Fibroblast of lung (primary cell): ENCODE measurements at regions not wholly inside any gene's neighbourhood (a gene's known extent, or its start where the extent isn't known, plus 50 kb on each side); places are given as distances from the start of the nearest gene placed in this dataset.

ENCODE experiments used
- DNase-seq, 2 donors: peaks; one replicate each; pipeline versions ENCODE4 v3.0.0 to v3.0.0-alpha.2; 2010; ENCODE audit warnings: low read depth in 2 of 2
- H2AFZ ChIP-seq: 2 replicates; pipeline ENCODE4 v1.5.1; 2012; ENCODE audit warnings: low read length, control low read depth, inconsistent platforms
- H3K27ac ChIP-seq: 2 replicates; pipeline ENCODE4 v1.5.1; 2011; ENCODE audit warnings: low read length, control low read depth; ENCODE audit not compliant: insufficient read depth
- H3K27me3 ChIP-seq: 2 replicates; pipeline ENCODE4 v1.5.1; 2011; ENCODE audit warnings: mild to moderate bottlenecking, low read length; ENCODE audit not compliant: control insufficient read depth, insufficient read depth
- H3K36me3 ChIP-seq: 2 replicates; pipeline ENCODE4 v1.5.1; 2011; ENCODE audit warnings: low read length; ENCODE audit not compliant: control insufficient read depth, insufficient read depth
- H3K4me1 ChIP-seq: 2 replicates; pipeline ENCODE4 v1.5.1; 2011; ENCODE audit warnings: low read length; ENCODE audit not compliant: control insufficient read depth, insufficient read depth; ENCODE audit errors: extremely low read depth
- H3K4me2 ChIP-seq: 2 replicates; pipeline ENCODE4 v1.5.1; 2011; ENCODE audit warnings: low read length, control low read depth; ENCODE audit not compliant: insufficient read depth; ENCODE audit errors: extremely low read depth
- H3K4me3 ChIP-seq, 4 experiments: fragments of 200-600 bp in 1 of 4; sonication (generic) in 1 of 4; replicated peaks in 1 of 4; 2 replicates each; pipeline ENCODE4 v1.5.1; 2011 to 2016; ENCODE audit warnings: low read length in 4 of 4, low read depth in 3 of 4, mild to moderate bottlenecking in 3 of 4, control low read depth in 2 of 4, inconsistent platforms in 1 of 4, mixed read lengths in 1 of 4; ENCODE audit not compliant: insufficient read depth in 1 of 4; ENCODE audit errors: control extremely low read depth in 1 of 4
- H3K79me2 ChIP-seq: 2 replicates; pipeline ENCODE4 v1.5.1; 2012; ENCODE audit warnings: mild to moderate bottlenecking, low read length, inconsistent platforms; ENCODE audit not compliant: control insufficient read depth, insufficient read depth
- H3K9ac ChIP-seq: 2 replicates; pipeline ENCODE4 v1.5.1; 2011; ENCODE audit warnings: mild to moderate bottlenecking, low read length, control low read depth; ENCODE audit not compliant: insufficient read depth
- H3K9me3 ChIP-seq: 2 replicates; pipeline ENCODE4 v1.5.1; 2012; ENCODE audit warnings: low read depth, low read length; ENCODE audit not compliant: control insufficient read depth, insufficient read depth
- H4K20me1 ChIP-seq: 2 replicates; pipeline ENCODE4 v1.5.1; 2011; ENCODE audit warnings: low read length; ENCODE audit not compliant: control insufficient read depth, insufficient read depth; ENCODE audit errors: extremely low read depth
- CTCF ChIP-seq, 2 donors: IDR thresholded peaks in 1 of 2; conservative IDR thresholded peaks in 1 of 2; 1 replicate in 1 of 2; 2 replicates in 1 of 2; pipeline ENCODE4 v1.5.1; 2011 to 2012; ENCODE audit warnings: low read length in 2 of 2, control low read depth in 1 of 2, inconsistent platforms in 1 of 2, low read depth in 1 of 2, mild to moderate bottlenecking in 1 of 2
- EZH2 ChIP-seq: IDR thresholded peaks from 2 replicates; pipeline ENCODE4 v1.5.1; 2012; ENCODE audit warnings: low read length, control low read depth, mild to moderate bottlenecking; ENCODE audit errors: missing control alignments

DNA sequence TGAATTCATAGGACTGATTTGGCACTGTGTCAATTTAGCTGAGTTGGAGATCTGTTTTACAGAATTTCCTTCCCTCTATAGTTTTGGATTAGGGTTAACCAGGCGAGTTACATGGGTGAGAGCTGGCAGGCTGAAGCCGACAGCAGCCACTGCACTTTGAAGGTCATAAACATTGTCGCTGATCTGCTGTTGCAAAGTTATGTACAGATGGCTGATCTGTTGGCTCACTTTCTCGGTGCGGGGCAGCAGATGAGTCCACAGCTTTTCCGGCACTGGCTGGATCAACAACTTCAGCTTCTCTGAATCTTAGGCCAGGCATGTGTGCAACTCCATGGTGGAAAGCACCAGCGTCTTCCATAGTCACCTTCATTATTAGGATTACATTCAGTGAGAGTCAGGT, 173.7 kb downstream of the GPAT3 start:
- no peak for TF ChIP-seq CTCF (conservative IDR thresholded peaks at IDR 0.05 in 1 of 2, IDR thresholded peaks at IDR 0.05 in 1 of 2; ENCODE audit: low read depth in 1 of 2, low read length in 2 of 2)
- TF ChIP-seq EZH2, result no peak
- H3K27ac ChIP-seq, result no peak overlapping the region
- DNase-seq, result no peak
- no peak overlapping the region for H3K4me2 ChIP-seq
- no peak overlapping the region for H2AFZ ChIP-seq
- no peak overlapping the region for H3K4me3 ChIP-seq
- no peak overlapping the region for H3K9ac ChIP-seq
- no peaks in the 10 kb centered on the region for H4K20me1 ChIP-seq
- no peaks in the 10 kb centered on the region for H3K79me2 ChIP-seq
- no peaks in the 10 kb centered on the region for H3K27me3 ChIP-seq
- H3K4me1 ChIP-seq, result no peaks in the 10 kb centered on the region
- H3K9me3 ChIP-seq, result no peaks in the 10 kb centered on the region
- no peaks in the 10 kb centered on the region for H3K36me3 ChIP-seq

DNA sequence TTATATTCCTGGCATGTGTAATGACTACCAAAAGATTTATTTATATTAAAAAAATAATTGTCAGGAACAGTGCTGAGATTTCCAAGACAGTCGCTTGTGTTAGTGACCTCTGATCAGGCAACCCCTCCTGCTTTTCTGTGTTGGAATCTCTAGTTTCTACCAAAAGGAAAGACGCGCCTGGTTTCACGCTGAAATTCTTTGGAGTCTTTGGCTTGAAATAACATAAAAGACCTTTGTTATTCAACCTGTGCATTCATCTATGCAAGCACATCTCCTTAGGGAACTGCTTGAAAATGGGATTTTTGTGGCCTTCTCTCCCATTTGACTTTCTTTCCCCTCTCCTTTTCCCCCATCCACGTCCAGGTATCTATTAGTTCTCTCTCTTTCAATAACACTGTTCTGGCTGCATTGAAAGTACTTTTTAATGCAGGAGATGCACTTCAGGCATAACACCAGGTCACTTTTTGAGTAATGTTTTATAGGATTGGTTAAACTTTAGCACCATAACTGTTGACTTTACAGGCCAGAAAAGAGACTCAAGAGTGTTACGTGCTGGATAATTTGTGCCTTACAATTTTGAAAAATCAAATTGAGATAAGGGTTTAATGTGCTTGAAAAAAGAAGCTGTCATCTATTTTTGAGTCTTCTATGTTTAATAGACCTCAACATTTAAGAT, 172.7 kb downstream of the GPAT3 start:
- H3K9ac ChIP-seq, result no peak overlapping the region
- no peaks in the 10 kb centered on the region for H3K9me3 ChIP-seq
- no peaks in the 10 kb centered on the region for H3K27me3 ChIP-seq
- no peak for TF ChIP-seq EZH2
- TF ChIP-seq CTCF (conservative IDR thresholded peaks at IDR 0.05 in 1 of 2, IDR thresholded peaks at IDR 0.05 in 1 of 2; ENCODE audit: low read depth in 1 of 2, low read length in 2 of 2), result no peak
- H4K20me1 ChIP-seq, result no peaks in the 10 kb centered on the region
- H2AFZ ChIP-seq, result no peak overlapping the region
- no peak for DNase-seq
- H3K4me2 ChIP-seq, result no peak overlapping the region
- H3K79me2 ChIP-seq, result no peaks in the 10 kb centered on the region
- H3K36me3 ChIP-seq, result no peaks in the 10 kb centered on the region
- no peaks in the 10 kb centered on the region for H3K4me1 ChIP-seq
- no peak overlapping the region for H3K4me3 ChIP-seq
- no peak overlapping the region for H3K27ac ChIP-seq

GRCh38 chr4:83704786-83705185, 168.9 kb downstream of the GPAT3 start:
- no peaks in the 10 kb centered on the region for H3K4me1 ChIP-seq
- no peak overlapping the region for H3K4me3 ChIP-seq
- no peaks in the 10 kb centered on the region for H3K9me3 ChIP-seq
- H3K27ac ChIP-seq, result no peak overlapping the region
- H3K4me2 ChIP-seq, result no peak overlapping the region
- H2AFZ ChIP-seq, result no peak overlapping the region
- no peak for DNase-seq
- no peaks in the 10 kb centered on the region for H3K36me3 ChIP-seq
- no peak overlapping the region for H3K9ac ChIP-seq
- TF ChIP-seq EZH2 (no peak), CTCF (conservative IDR thresholded peaks at IDR 0.05 in 1 of 2, IDR thresholded peaks at IDR 0.05 in 1 of 2; ENCODE audit: low read depth in 1 of 2, low read length in 2 of 2) (no peak)
- no peaks in the 10 kb centered on the region for H3K79me2 ChIP-seq
- no peaks in the 10 kb centered on the region for H4K20me1 ChIP-seq
- no peaks in the 10 kb centered on the region for H3K27me3 ChIP-seq
